Heart right ventricle (tissue), 16 donors: ENCODE measurements at regions not wholly inside any gene's neighbourhood (a gene's known extent, or its start where the extent isn't known, plus 50 kb on each side); places are given as distances from the start of the nearest gene placed in this dataset.

Experiments
- ATAC-seq, 8 donors: fragments of 200-7000 bp; cut with Tn5 transposase; one replicate each; pipeline ENCODE4 v1.9.1; 2020; ENCODE audit warnings: mild to moderate bottlenecking in 8 of 8, moderate library complexity in 8 of 8, moderate number of reproducible peaks in 1 of 8
- DNase-seq, 2 donors: peaks; one replicate each; pipeline ENCODE4 v3.0.0-alpha.2; 2020
- H3K27ac ChIP-seq, 10 donors: fragments of 200-600 bp; sonication (generic) in 2 of 10; one replicate each; pipeline versions ENCODE4 v1.5.0 to v1.8.0; 2020 to 2022; ENCODE audit warnings: mild to moderate bottlenecking in 3 of 10
- H3K27me3 ChIP-seq, 7 donors: fragments of 200-600 bp; one replicate each; pipeline ENCODE4 v1.8.0; 2021 to 2022; ENCODE audit warnings: mild to moderate bottlenecking in 2 of 7
- H3K36me3 ChIP-seq, 9 donors: fragments of 200-600 bp; sonication (generic) in 1 of 9; one replicate each; pipeline versions ENCODE4 v1.5.0 to v1.8.0; 2020 to 2022; ENCODE audit warnings: mild to moderate bottlenecking in 2 of 9
- H3K4me1 ChIP-seq, 9 donors: fragments of 200-600 bp; sonication (generic) in 1 of 9; one replicate each; pipeline versions ENCODE4 v1.5.0 to v1.8.0; 2020 to 2022; ENCODE audit warnings: mild to moderate bottlenecking in 4 of 9
- H3K4me3 ChIP-seq, 10 donors: fragments of 200-600 bp; sonication (generic) in 2 of 10; one replicate each; pipeline versions ENCODE4 v1.5.0 to v1.8.0; 2020 to 2022; ENCODE audit warnings: mild to moderate bottlenecking in 7 of 10, moderate library complexity in 2 of 10
- H3K9me3 ChIP-seq, 11 donors: fragments of 200-600 bp in 10 of 11; sonication (generic) in 2 of 11; one replicate each; pipeline versions ENCODE4 v1.5.0 to v1.8.0; 2013 to 2022; ENCODE audit warnings: mild to moderate bottlenecking in 2 of 11, control low read depth in 1 of 11, moderate library complexity in 1 of 11
- CTCF ChIP-seq, 9 donors: fragments of 200-600 bp; sonication (generic) in 2 of 9; IDR thresholded peaks; one replicate each; pipeline versions ENCODE4 v1.5.0 to v1.8.0; 2021 to 2022; ENCODE audit warnings: antibody characterized with exemption in 9 of 9, mild to moderate bottlenecking in 5 of 9, moderate library complexity in 1 of 9
- WGBS, 2 donors: extraction: QIAGEN DNeasy Blood & Tissue Kit; methylation state at CpG; one replicate each; pipeline ENCODE4 v1.1.7; 2013; ENCODE audit warnings: inconsistent platforms in 1 of 2; 5-methylcytosine and 5-hydroxymethylcytosine counted together
- intact Hi-C, 10 donors: fragments of 100-400 bp; cut with DNase I; formaldehyde crosslinking; loops; one replicate each; pipeline versions ENCODE4 v1.11.1 to v1.14.2; 2022
- donor health status: Arrhythmogenic right ventricular cardiomyopathy.
- donor health status: ischemic (EF 13 %, LVEDD 7.1; RV severe dilation, severe dysfunction).
- donor health status: healthy with polysubstance abuse.
- donor health status: DM: no; HTN: yes; CAD: no.
- donor health status: DM: no; HTN: no; CAD: no.
- donor health status: ischemic (EF 25% LVEDD 6.9; RV normal size, moderate dysfunction).
- donor health status: ischemic (EF 25% LVEDD 5.7; RV mildly dilated, moderate dysfunction).
- donor health status: healthy.
- donor health status: DM: yes; HTN: yes; CAD: no.
- donor health status: Ischemic cardiomyopathy.
- donor health status: ischemic (EF 35%, LVEDD 5.7; RV mildly dilated, moderate dysfunction).
- donor health status: nonischemic (EF 11% LVEDD 7.7; RV severe dilation, severe dysfunction).
- donor health status: DM: yes; HTN: yes; CAD: no.
- donor health status: PGD.
- donor health status: ischemic (EF 29% LVEDD 5.4; RV normal size, mild dysfunction).
- donor health status: nonischemic (EF 23%, LVEDD 6.1; RV moderate dilation, normal function).

GRCh38 chr6:103791458-103791857 lies 1068.3 kb downstream of the HACE1 start:
- 66% methylated on average over 2 of the region's 2 CpGs for WGBS, 2 donors
- DNase-seq: no peak

GRCh38 chr6:103784117-103784516 lies 1075.6 kb downstream of the HACE1 start:
- no peaks in the 10 kb centered on the region for H3K9me3 ChIP-seq
- intact Hi-C loops: no loop called here
- H3K36me3 ChIP-seq: no peaks in the 10 kb centered on the region
- H3K27me3 ChIP-seq: no peaks in the 10 kb centered on the region
- H3K4me1 ChIP-seq: no peaks in the 10 kb centered on the region
- no peak overlapping the region for H3K4me3 ChIP-seq
- ATAC-seq (no peak), DNase-seq (no peak)
- 43 to 54% methylated on average over 2 of the region's 2 CpGs for WGBS, 2 donors
- H3K27ac ChIP-seq: no peak overlapping the region
- TF ChIP-seq CTCF (IDR thresholded peaks at IDR 0.05): no peak

More at GRCh38 chr6:103791458-103791857, 1068.3 kb downstream of the HACE1 start:
- no peak for TF ChIP-seq CTCF (IDR thresholded peaks at IDR 0.05)
- Histone ChIP-seq H3K4me1 (no peaks in the 10 kb centered on the region), H3K9me3 (peaks cover 0 to 11% (median 0%) of the 10 kb centered on the region in 11 donors), H3K36me3 (no peaks in the 10 kb centered on the region), H3K27me3 (no peaks in the 10 kb centered on the region), H3K27ac (no peak overlapping the region), H3K4me3 (no peak overlapping the region)
- intact Hi-C loops: no loop called here
- ATAC-seq: no peak

GRCh38 chr6:103783329-103783728 lies 1076.4 kb downstream of the HACE1 start:
- 10 to 11% methylated on average over 4 of the region's 4 CpGs for whole genome bisulfite sequencing, 2 donors
- no peak for ATAC-seq
- intact Hi-C loops: no loop called here

GRCh38 chr6:103769431-103769830 lies 1090.3 kb downstream of the HACE1 start:
- H3K4me1 ChIP-seq: no peaks in the 10 kb centered on the region
- H3K27me3 ChIP-seq: no peaks in the 10 kb centered on the region
- intact Hi-C loops: no loop called here
- TF ChIP-seq CTCF (IDR thresholded peaks at IDR 0.05): no peak
- no peak for ATAC-seq
- no peak for DNase-seq
- no peak overlapping the region for H3K27ac ChIP-seq
- WGBS, 2 donors: 81 to 83% methylated on average over 1 of the region's 1 CpG
- H3K36me3 ChIP-seq: no peaks in the 10 kb centered on the region
- H3K9me3 ChIP-seq: peaks cover 0 to 3% (median 0%) of the 10 kb centered on the region in 11 donors
- H3K4me3 ChIP-seq: no peak overlapping the region

More at GRCh38 chr6:103783329-103783728, 1076.4 kb downstream of the HACE1 start:
- H3K4me1 ChIP-seq: no peaks in the 10 kb centered on the region
- no peaks in the 10 kb centered on the region for H3K36me3 ChIP-seq
- no peak overlapping the region for H3K4me3 ChIP-seq
- no peaks in the 10 kb centered on the region for H3K9me3 ChIP-seq
- no peak for TF ChIP-seq CTCF (IDR thresholded peaks at IDR 0.05)
- H3K27ac ChIP-seq: no peak overlapping the region
- no peaks in the 10 kb centered on the region for H3K27me3 ChIP-seq
- DNase-seq: no peak
